Calu3 (cell line): ENCODE measurements at regions not wholly inside any gene's neighbourhood (a gene's known extent, or its start where the extent isn't known, plus 50 kb on each side); places are given as distances from the start of the nearest gene placed in this dataset.

ENCODE experiments used
- BruUV-seq: library from RNA; stranded (reverse); fragments of 400-500 nt; replicated peaks from 2 replicates; lab custom pipeline; 2021; lab: Mats Ljungman, UMichigan
- CTCF ChIA-PET: fragments of 300-600 bp; sonication (Branson Sonifier 250); formaldehyde crosslinking; loops from one replicate; lab custom pipeline; 2022; ENCODE audit warnings: antibody characterized with exemption; lab: Charles Lee
- DNase-seq: peaks from one replicate; pipeline ENCODE4 v3.0.0; 2022
- H3K27ac Mint-ChIP-seq: one replicate; pipeline ENCODE4 v1.8.0; 2022; ENCODE audit warnings: mixed read lengths; ENCODE audit not compliant: unreplicated experiment
- H3K27me3 Mint-ChIP-seq: one replicate; pipeline ENCODE4 v1.8.0; 2022; ENCODE audit warnings: mixed read lengths; ENCODE audit not compliant: unreplicated experiment
- H3K36me3 Mint-ChIP-seq: one replicate; pipeline ENCODE4 v1.8.0; 2022; ENCODE audit warnings: mild to moderate bottlenecking, moderate library complexity, mixed read lengths; ENCODE audit not compliant: insufficient read depth, unreplicated experiment
- H3K4me1 Mint-ChIP-seq: one replicate; pipeline ENCODE4 v1.8.0; 2022; ENCODE audit warnings: mild to moderate bottlenecking, low read depth, mixed read lengths; ENCODE audit not compliant: unreplicated experiment
- H3K4me3 Mint-ChIP-seq: one replicate; pipeline ENCODE4 v1.8.0; 2022; ENCODE audit warnings: mild to moderate bottlenecking, low read depth, moderate library complexity, mixed read lengths; ENCODE audit not compliant: unreplicated experiment
- H3K9me3 Mint-ChIP-seq: one replicate; pipeline ENCODE4 v1.8.0; 2022; ENCODE audit warnings: low read depth, mixed read lengths; ENCODE audit not compliant: unreplicated experiment
- CTCF ChIP-seq: fragments of 200-600 bp; IDR thresholded peaks from one replicate; pipeline ENCODE4 v1.8.0; 2022; ENCODE audit warnings: antibody characterized with exemption; ENCODE audit not compliant: unreplicated experiment
- intact Hi-C: fragments of 100-400 bp; cut with micrococcal nuclease; formaldehyde crosslinking; loops from one replicate; pipeline ENCODE4 v1.10.0; 2022; ENCODE audit not compliant: unreplicated experiment

GRCh38 chr4:64625438-64625837, 216.2 kb upstream of the TECRL start:
- CTCF ChIA-PET: no interaction called here
- no peaks in the 10 kb centered on the region for H3K9me3 Mint-ChIP-seq
- no peak for TF ChIP-seq CTCF
- no peaks in the 10 kb centered on the region for H3K4me1 Mint-ChIP-seq
- no TSS peak for BruUV-seq
- no peak overlapping the region for H3K4me3 Mint-ChIP-seq
- no peaks in the 10 kb centered on the region for H3K27me3 Mint-ChIP-seq
- intact Hi-C loops: loop anchor here (10.0 kb wide), 1 partner anchor 139 kb away; no protein-coding TSS in a partner anchor
- H3K36me3 Mint-ChIP-seq: no peaks in the 10 kb centered on the region
- DNase-seq: no peak
- no peak overlapping the region for H3K27ac Mint-ChIP-seq

- CTCF ChIA-PET: no interaction called here
Observed at GRCh38 chr4:64617800-64618199, 208.6 kb upstream of the TECRL start.

GRCh38 chr4:64614276-64614675, 205.0 kb upstream of the TECRL start:
- no peak for DNase-seq
- Mint-ChIP-seq H3K27ac (no peak overlapping the region), H3K36me3 (no peaks in the 10 kb centered on the region), H3K27me3 (no peaks in the 10 kb centered on the region), H3K9me3 (peaks cover 2% of the 10 kb centered on the region), H3K4me3 (no peak overlapping the region), H3K4me1 (no peaks in the 10 kb centered on the region)
- intact Hi-C loops: no loop called here
- no TSS peak for BruUV-seq
- no peak for TF ChIP-seq CTCF
- CTCF ChIA-PET: no interaction called here

More at GRCh38 chr4:64617800-64618199, 208.6 kb upstream of the TECRL start:
- no peak for DNase-seq
- TF ChIP-seq CTCF: no peak
- intact Hi-C loops: loop anchor here (5.0 kb wide), 1 partner anchor 165 kb away; no protein-coding TSS in a partner anchor
- Mint-ChIP-seq H3K9me3 (no peaks in the 10 kb centered on the region), H3K27me3 (no peaks in the 10 kb centered on the region), H3K27ac (no peak overlapping the region), H3K4me1 (no peaks in the 10 kb centered on the region), H3K4me3 (no peak overlapping the region), H3K36me3 (no peaks in the 10 kb centered on the region)
- BruUV-seq: no TSS peak

- Mint-ChIP-seq H3K4me1 (no peaks in the 10 kb centered on the region), H3K9me3 (peaks cover 2% of the 10 kb centered on the region), H3K4me3 (no peak overlapping the region), H3K27me3 (no peaks in the 10 kb centered on the region), H3K27ac (peak overlapping the region; percentile 16), H3K36me3 (no peaks in the 10 kb centered on the region)
- intact Hi-C loops: no loop called here
- CTCF ChIA-PET: no interaction called here
- no peak for DNase-seq
- TF ChIP-seq CTCF: no peak
- no TSS peak for BruUV-seq
Observed at GRCh38 chr4:64613046-64613445, 203.8 kb upstream of the TECRL start.
